OCI-LY1 (cell line): ENCODE measurements at regions not wholly inside any gene's neighbourhood (a gene's known extent, or its start where the extent isn't known, plus 50 kb on each side); places are given as distances from the start of the nearest gene placed in this dataset.

ENCODE experiments used
- H2AFZ ChIP-seq: fragments of 200-600 bp; sonication (generic), shearing (Covaris generic); 2 replicates; pipeline ENCODE4 v1.6.0; 2014; ENCODE audit warnings: antibody characterized with exemption, mild to moderate bottlenecking, low read length
- H3F3A ChIP-seq: fragments of 200-600 bp; sonication (generic), shearing (Covaris generic); 2 replicates; pipeline ENCODE4 v1.6.0; 2014; ENCODE audit warnings: mild to moderate bottlenecking, antibody characterized with exemption, low read length, moderate library complexity; ENCODE audit not compliant: insufficient read depth
- H3K27ac ChIP-seq: fragments of 200-600 bp; sonication (generic); 2 replicates; pipeline ENCODE4 v1.5.1; 2014; ENCODE audit warnings: low read length, mixed run types, mild to moderate bottlenecking, low read depth; ENCODE audit not compliant: poor library complexity, severe bottlenecking
- H3K27me3 ChIP-seq: fragments of 200-600 bp; sonication (generic); 2 replicates; pipeline ENCODE4 v1.6.0; 2014; ENCODE audit warnings: antibody characterized with exemption, mild to moderate bottlenecking, low read length, moderate library complexity; ENCODE audit not compliant: insufficient read depth
- H3K36me3 ChIP-seq: fragments of 200-600 bp; sonication (generic); 2 replicates; pipeline ENCODE4 v1.6.1; 2014; ENCODE audit warnings: mild to moderate bottlenecking, antibody characterized with exemption, low read length, moderate library complexity, mixed read lengths; ENCODE audit not compliant: insufficient read depth
- H3K4me1 ChIP-seq: fragments of 200-600 bp; sonication (generic); 2 replicates; pipeline ENCODE4 v1.5.1; 2014; ENCODE audit warnings: mild to moderate bottlenecking, low read length, moderate library complexity; ENCODE audit not compliant: insufficient read depth, severe bottlenecking
- H3K4me2 ChIP-seq: fragments of 200-600 bp; sonication (generic), shearing (Covaris generic); 2 replicates; pipeline ENCODE4 v1.6.1; 2014; ENCODE audit warnings: low read length
- H3K4me3 ChIP-seq: fragments of 200-600 bp; sonication (generic); 2 replicates; pipeline ENCODE4 v1.5.1; 2014; ENCODE audit warnings: low read length, low read depth, mild to moderate bottlenecking, mixed read lengths; ENCODE audit not compliant: poor library complexity, severe bottlenecking
- H3K79me2 ChIP-seq: fragments of 200-600 bp; shearing (Covaris generic); 2 replicates; pipeline ENCODE4 v1.6.1; 2016; ENCODE audit warnings: mixed run types, low read length, mixed read lengths; ENCODE audit not compliant: insufficient read depth
- H3K9ac ChIP-seq: fragments of 200-600 bp; sonication (generic), shearing (Covaris generic); 2 replicates; pipeline ENCODE4 v1.6.1; 2014; ENCODE audit warnings: mild to moderate bottlenecking, low read length, mixed read lengths
- H3K9me2 ChIP-seq: fragments of 200-600 bp; sonication (generic), shearing (Covaris generic); 2 replicates; pipeline ENCODE4 v1.6.1; 2014; ENCODE audit warnings: low read depth, mild to moderate bottlenecking, low read length, mixed read lengths
- H3K9me3 ChIP-seq: fragments of 200-600 bp; shearing (Covaris generic); 2 replicates; pipeline ENCODE4 v1.6.1; 2014; ENCODE audit warnings: low read length, mixed read lengths
- H4K20me1 ChIP-seq: fragments of 200-600 bp; sonication (generic), shearing (Covaris generic); 2 replicates; pipeline ENCODE4 v1.6.0; 2016; ENCODE audit warnings: mild to moderate bottlenecking, low read length; ENCODE audit not compliant: insufficient read depth
- CTCF ChIP-seq: fragments of 200-600 bp; sonication (generic), shearing (Covaris generic); IDR thresholded peaks from 2 replicates; pipeline ENCODE4 v1.5.1; 2017; ENCODE audit warnings: mild to moderate bottlenecking, antibody characterized with exemption, low read length, moderate library complexity, mixed read lengths
- EZH2 ChIP-seq: fragments of 200-600 bp; sonication (generic), shearing (Covaris generic); IDR thresholded peaks from 2 replicates; pipeline ENCODE4 v1.8.0; 2017; ENCODE audit warnings: borderline replicate concordance, mixed run types, mild to moderate bottlenecking, antibody characterized with exemption, low read length, moderate library complexity, mixed read lengths

DNA sequence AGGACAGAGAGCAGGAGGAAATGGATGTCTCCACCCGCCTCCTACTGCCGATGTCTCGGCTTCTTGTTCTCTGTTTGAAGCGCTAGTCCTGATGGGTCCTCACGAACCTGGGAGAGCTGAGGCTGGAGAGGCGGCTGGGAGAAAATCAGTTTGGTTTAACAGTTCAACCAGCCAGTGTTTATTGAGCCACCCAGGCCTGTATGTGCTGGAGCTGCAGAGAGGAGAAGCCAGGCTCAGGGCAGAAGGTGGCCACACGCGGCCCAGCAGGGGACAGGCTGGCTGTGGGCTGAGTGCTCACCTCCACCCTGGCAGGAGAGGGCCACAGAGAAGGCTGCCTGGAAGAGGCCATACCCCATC is 202.1 kb downstream of the CYP26B1 start:
- H3K9me3 ChIP-seq = no peaks in the 10 kb centered on the region
- no peak for TF ChIP-seq CTCF
- TF ChIP-seq EZH2 = no peak
- H3K79me2 ChIP-seq = no peaks in the 10 kb centered on the region
- H3K27ac ChIP-seq = no peak overlapping the region
- H3K9ac ChIP-seq = no peak overlapping the region
- H3F3A ChIP-seq = no peaks in the 10 kb centered on the region
- H3K9me2 ChIP-seq = no peaks in the 10 kb centered on the region
- no peaks in the 10 kb centered on the region for H3K27me3 ChIP-seq
- H3K36me3 ChIP-seq = no peaks in the 10 kb centered on the region
- no peak overlapping the region for H3K4me2 ChIP-seq
- H3K4me3 ChIP-seq = no peak overlapping the region
- H3K4me1 ChIP-seq = no peaks in the 10 kb centered on the region
- no peaks in the 10 kb centered on the region for H4K20me1 ChIP-seq
- no peak overlapping the region for H2AFZ ChIP-seq

- Histone ChIP-seq H4K20me1 (no peaks in the 10 kb centered on the region), H3F3A (no peaks in the 10 kb centered on the region), H3K4me3 (no peak overlapping the region), H3K79me2 (no peaks in the 10 kb centered on the region), H3K4me2 (no peak overlapping the region), H3K36me3 (no peaks in the 10 kb centered on the region), H3K27ac (no peak overlapping the region), H3K9ac (no peak overlapping the region), H3K4me1 (no peaks in the 10 kb centered on the region), H3K27me3 (no peaks in the 10 kb centered on the region), H3K9me3 (no peaks in the 10 kb centered on the region), H3K9me2 (no peaks in the 10 kb centered on the region), H2AFZ (no peak overlapping the region)
- TF ChIP-seq CTCF (no peak), EZH2 (no peak)
These were observed 202.7 kb downstream of the CYP26B1 start for GRCh38 chr2:71944806-71945602.

GRCh38 chr2:71944183-71944550 is 203.5 kb downstream of the CYP26B1 start:
- Histone ChIP-seq H3K4me1 (no peaks in the 10 kb centered on the region), H3K27me3 (no peaks in the 10 kb centered on the region), H3K9me3 (no peaks in the 10 kb centered on the region), H3K4me2 (no peak overlapping the region), H3K79me2 (no peaks in the 10 kb centered on the region), H3F3A (no peaks in the 10 kb centered on the region), H3K4me3 (no peak overlapping the region), H4K20me1 (no peaks in the 10 kb centered on the region), H2AFZ (no peak overlapping the region), H3K9ac (no peak overlapping the region), H3K36me3 (no peaks in the 10 kb centered on the region), H3K9me2 (no peaks in the 10 kb centered on the region), H3K27ac (no peak overlapping the region)
- TF ChIP-seq CTCF (no peak), EZH2 (no peak)
